HFF-Myc (cell line): ENCODE measurements at regions not wholly inside any gene's neighbourhood (a gene's known extent, or its start where the extent isn't known, plus 50 kb on each side); places are given as distances from the start of the nearest gene placed in this dataset.

Experiments
- DNase-seq: peaks from one replicate; pipeline ENCODE4 v3.0.0-alpha.2; 2011; ENCODE audit warnings: low read depth; ENCODE audit errors: extremely low read depth
- H3K4me3 ChIP-seq: replicated peaks from 2 replicates; pipeline ENCODE4 v1.5.1; 2011; ENCODE audit warnings: low read depth, mild to moderate bottlenecking, control low read depth, low read length
- CTCF ChIP-seq: IDR thresholded peaks from 2 replicates; pipeline ENCODE4 v1.5.1; 2012; ENCODE audit warnings: mild to moderate bottlenecking, low read depth, low read length, control low read depth; ENCODE audit errors: missing control alignments

- no peak for TF ChIP-seq CTCF
- no peak overlapping the region for H3K4me3 ChIP-seq
- DNase-seq, result no peak
Measured at GRCh38 chr2:8134985-8135682, 546.7 kb upstream of the ID2 start.

GRCh38 chr2:8137801-8138200 lies 544.1 kb upstream of the ID2 start:
- no peak for DNase-seq
- no peak overlapping the region for H3K4me3 ChIP-seq
- TF ChIP-seq CTCF, result no peak

GRCh38 chr2:8138525-8138922 lies 543.3 kb upstream of the ID2 start:
- no peak for DNase-seq
- TF ChIP-seq CTCF, result no peak
- no peak overlapping the region for H3K4me3 ChIP-seq

GRCh38 chr2:8138923-8139667 lies 542.8 kb upstream of the ID2 start:
- no peak overlapping the region for H3K4me3 ChIP-seq
- TF ChIP-seq CTCF, result no peak
- no peak for DNase-seq

GRCh38 chr2:8139668-8140200 lies 542.1 kb upstream of the ID2 start:
- H3K4me3 ChIP-seq, result no peak overlapping the region
- TF ChIP-seq CTCF, result no peak
- no peak for DNase-seq

GRCh38 chr2:8141079-8141707 lies 540.7 kb upstream of the ID2 start:
- no peak for DNase-seq
- no peak overlapping the region for H3K4me3 ChIP-seq
- no peak for TF ChIP-seq CTCF
